NCI-H1105 treated with DMSO at 0.1 percent for 48 hours (cell line): ENCODE measurements at regions not wholly inside any gene's neighbourhood (a gene's known extent, or its start where the extent isn't known, plus 50 kb on each side); places are given as distances from the start of the nearest gene placed in this dataset.
"Not testable (repeated sequence)": the region's sequence is repeated elsewhere in the genome, so short reads cannot be mapped to it uniquely, and the experiment has no call there.

Experiments
- DNase-seq: peaks from one replicate; lab custom pipeline; 2025; lab: John Stamatoyannopoulos, UW

DNA sequence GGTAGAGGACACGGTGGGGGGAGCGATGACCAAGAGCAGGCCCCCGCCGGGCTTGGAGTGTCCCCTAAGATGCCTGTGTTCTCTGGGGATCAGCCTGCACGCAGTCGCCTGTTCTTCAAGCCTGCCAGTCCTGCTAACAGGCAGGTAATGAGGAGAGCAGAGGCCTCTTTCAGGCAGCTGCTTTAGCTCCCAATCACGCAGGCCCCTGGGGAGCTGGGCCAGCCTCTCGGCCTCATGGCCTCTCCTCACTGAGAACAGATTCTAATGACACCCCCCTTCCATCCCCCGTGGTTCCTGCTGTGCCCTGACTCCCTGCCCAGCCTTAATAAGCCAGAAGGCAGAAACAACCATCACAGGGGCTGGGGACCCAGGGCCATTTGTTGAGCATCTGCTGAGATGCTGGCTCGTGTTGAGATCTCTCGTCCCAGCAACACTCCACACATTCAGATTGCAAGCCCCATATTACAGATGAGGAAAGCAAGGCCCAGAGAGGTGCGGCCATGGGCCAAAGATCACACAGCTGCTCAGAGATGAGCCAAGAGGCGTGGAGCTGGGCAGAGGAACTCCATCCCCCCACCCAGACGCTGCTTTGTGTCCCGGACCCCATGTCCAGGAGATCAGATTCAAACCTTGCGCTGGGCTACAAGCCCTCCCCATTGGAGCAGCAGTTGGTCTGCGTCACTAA lies 71.6 kb upstream of the CASZ1 start:
- DNase-seq: peak; percentile 23

DNA sequence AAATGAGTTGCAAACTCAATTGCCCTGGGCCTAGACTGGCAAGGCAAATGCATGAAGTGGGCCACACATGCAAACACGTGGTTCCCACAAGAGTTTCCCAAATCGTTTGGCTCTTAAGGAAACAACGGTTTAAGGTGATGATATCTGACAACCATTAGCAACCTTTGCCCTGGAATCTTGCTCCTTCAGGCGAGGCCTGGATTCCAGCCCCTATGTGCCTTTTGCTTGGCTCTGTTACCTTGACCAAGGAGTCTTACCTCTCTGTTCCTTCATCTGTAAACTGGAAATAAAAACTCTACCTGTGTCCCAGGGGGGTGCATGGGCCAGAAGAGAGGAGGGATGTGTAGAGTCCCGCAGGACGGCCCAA lies 72.1 kb upstream of the CASZ1 start:
- no peak for DNase-seq

DNA sequence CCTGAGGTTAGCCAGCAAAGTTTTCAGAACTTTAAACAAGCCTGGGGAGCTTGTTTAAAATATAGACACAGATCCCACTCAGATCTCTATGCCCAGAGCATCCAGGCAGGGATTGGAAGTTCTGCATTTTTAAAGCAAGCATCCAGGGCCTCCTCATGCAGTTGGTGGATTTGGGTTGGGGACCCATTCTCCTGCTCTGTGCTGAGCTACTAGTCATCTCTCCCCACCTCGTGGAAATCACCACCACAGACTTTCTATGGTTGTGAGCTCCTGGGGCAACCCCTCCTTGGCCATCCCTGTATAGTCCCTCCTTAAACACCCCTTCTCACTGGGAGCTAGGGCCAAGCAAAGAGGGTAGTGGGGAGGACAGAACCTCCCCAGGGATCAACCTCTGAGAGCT lies 73.5 kb upstream of the CASZ1 start:
- no peak for DNase-seq

DNA sequence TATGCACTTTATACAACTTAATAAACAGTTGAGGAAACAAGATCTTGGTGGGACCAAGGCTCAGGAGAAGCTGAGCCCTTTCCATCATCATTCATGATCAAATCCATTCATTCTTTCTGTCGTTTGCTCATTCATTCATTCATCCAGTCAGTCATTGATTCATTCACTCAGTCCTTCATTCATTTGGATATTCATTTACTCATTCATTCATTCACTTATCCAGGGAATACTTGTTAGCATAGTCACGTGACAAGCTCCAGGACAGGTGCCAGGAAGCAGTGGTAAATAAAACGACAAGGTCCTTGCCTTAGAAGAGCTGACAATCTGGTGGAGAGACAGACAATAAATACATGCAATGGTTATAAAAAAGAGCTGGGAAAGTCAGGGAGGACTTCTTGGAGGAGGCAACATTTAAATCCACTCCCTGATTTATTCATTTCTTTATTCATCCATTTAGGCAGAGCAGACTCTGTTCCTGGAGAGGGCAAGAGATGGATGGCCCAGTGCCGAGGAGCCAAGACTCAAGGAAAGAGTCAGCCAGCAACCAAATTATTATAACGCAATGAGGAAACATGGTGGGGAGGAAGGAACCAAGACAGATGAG lies 74.1 kb upstream of the CASZ1 start:
- DNase-seq: no peak

DNA sequence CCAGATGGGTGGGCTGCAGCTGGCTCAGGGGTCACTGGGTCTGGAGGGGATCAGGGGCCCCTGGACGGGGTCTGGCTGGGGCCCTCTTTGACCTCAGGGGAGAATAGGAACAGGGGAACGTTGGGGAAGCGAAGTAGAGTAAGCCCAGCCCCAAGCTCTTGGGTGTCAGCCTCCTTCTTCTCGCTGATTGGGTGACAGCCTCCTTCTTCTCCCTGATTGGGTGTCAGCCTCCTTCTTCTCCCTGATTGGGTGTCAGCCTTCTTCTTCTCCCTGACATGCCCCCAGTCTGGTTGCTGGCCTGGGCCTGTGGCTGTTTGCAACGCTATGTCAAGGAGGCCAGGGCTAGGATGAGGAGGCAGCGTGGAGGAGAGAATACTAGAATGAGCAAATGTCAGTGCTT lies 76.7 kb upstream of the CASZ1 start:
- DNase-seq: no peak

DNA sequence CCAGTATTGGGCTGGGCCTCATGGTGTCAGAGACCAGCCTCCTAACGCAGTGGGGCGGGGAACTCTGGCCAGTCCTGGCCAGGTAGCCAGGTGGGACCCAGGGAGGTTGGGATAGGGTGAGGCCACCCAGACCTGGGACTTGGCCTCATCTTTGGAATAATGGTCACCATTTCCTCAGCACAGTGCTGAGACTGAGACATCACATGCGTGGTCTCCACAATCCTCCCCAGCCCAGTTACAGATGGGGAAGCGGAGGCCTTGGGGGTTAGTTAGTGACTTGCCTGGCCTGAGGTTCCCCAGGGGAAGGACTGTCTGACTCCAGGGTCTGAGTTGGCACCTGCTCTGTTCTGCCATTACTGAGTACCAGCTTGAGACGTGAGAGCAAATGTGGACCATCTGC lies 77.9 kb upstream of the CASZ1 start:
- no peak for DNase-seq

DNA sequence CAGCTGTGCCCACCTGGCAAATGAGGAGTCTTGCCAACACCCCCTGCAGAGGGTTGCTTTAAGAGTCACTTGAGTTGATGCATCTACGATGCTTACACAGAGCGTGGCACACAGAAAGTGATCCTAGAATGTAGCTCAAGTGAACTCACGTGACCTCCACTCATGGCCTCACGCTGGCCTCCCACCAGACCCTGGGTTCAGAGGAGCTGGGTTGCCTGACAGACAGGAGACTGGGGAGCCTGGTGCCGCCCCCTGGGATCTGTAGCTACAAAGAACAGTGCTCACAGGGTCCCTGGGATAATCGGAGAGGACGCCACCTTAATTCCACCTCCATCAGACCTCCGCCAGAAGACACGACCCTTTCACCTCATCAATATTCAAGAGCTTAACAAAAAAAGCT lies 81.4 kb upstream of the CASZ1 start:
- DNase-seq: no peak

DNA sequence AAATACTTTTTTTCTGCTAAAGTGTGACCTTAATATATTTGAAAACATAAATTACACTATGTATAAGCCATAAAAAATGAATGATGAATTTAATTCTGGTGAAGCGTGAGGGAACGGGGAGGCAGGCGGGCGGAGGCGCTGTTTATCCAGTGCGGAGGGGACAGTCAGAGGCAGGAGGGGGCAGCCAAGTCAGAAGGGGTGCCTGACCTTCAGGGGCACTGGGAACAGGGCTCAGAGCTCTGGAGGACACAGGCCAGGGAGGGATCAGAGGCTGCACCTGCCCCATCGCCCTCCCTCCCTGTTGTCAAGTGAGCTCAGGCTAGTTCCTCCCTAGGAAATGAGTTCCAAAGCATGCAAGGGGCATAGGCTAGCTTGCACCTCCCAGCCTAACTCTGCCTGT lies 82.0 kb upstream of the CASZ1 start:
- no peak for DNase-seq

DNA sequence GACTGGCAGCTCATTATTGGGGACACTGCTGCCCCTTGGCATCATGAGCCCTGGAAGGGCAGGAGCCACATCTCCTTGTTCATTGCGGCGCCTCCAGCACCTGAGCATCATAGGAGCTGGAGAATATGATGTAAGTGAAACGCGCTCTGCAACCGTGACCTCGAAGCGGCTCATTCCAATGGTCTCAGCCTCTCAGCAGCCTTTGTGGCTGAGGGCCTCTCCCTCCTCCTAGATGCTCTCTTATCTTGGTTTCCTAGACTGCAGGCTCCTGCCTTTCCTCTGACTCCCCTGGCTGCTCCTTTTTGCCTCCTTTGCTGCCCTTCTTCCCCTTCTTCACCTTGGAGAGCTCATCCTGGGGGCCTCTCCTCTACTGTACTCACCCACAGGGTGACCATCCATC lies 83.6 kb upstream of the CASZ1 start:
- DNase-seq: no peak

DNA sequence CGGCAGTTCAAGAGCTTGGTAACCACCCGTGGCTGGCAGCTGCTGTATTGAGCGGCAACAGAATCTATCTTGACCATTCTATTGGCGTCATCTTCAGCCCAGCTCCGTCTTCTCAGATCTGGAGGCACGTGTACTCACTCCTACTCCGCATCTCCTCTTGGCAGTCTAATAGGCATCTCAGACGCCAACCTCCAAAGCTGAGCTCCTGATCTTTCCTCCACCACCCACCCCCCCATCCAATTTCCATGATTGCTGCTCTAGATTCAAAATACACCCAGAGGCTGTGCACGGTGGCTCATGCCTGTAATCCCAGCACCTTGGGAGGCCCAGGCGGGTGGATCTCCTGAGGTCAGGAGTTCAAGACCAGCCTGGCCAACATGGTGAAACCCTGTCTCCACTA lies 84.6 kb upstream of the CASZ1 start:
- no peak for DNase-seq

DNA sequence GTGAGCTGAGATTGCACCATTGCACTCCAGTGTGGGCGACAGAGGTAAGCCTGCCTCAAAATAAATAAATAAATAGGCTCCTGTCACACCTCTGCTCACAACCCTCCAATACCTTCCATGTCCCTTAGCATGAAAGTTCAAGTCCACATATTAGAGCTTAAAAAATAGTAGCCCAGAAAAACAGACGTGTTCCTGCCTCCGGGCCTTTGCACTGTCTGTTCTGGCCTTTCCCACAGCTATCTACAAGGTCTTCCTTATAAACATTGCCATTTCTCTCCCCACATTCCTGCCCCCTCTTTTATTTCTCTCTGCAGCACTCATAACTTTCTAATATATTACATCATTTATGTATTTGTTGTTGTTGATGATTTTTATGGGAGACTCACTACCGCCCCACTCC lies 85.6 kb upstream of the CASZ1 start:
- no peak for DNase-seq

DNA sequence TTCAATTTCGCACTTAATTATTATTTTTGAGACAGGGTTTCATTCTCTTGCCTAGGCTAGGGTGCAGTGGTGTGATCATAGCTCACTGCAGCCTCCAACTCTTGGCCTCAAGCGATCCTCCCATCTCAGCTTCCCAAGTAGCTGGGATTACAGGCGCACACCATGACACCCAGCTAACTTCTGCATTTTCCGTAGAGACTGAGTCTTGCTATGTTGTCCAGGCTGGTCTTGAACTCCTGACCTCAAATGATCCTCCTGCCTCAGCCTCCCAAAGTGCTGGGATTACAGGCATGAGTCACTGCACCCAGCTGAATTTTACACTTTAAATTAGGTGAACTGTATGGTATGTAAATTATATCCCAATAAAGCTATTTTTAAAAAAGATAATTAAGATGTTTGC lies 90.6 kb upstream of the CASZ1 start:
- DNase-seq: not testable (repeated sequence)

DNA sequence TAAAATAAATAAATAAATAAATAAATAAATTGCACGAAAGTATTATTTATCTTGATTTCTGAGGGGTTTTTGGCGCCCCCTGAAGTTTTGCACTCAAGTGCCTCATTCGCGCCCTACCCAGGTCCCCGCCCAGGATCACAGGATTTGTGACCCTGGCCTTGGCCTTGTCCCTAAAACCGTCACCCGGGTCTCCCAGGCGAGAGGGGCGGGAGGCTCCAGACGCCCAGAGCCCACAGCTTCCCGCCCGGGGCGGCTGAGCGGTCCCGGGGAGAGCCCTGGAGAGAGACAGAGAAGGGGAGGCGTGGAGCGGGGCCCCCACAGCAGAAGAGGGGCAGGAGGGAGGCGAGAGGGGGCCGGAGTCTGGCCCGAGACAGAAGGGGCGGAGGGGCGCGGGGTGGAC lies 91.8 kb upstream of the CASZ1 start:
- DNase-seq: no peak

DNA sequence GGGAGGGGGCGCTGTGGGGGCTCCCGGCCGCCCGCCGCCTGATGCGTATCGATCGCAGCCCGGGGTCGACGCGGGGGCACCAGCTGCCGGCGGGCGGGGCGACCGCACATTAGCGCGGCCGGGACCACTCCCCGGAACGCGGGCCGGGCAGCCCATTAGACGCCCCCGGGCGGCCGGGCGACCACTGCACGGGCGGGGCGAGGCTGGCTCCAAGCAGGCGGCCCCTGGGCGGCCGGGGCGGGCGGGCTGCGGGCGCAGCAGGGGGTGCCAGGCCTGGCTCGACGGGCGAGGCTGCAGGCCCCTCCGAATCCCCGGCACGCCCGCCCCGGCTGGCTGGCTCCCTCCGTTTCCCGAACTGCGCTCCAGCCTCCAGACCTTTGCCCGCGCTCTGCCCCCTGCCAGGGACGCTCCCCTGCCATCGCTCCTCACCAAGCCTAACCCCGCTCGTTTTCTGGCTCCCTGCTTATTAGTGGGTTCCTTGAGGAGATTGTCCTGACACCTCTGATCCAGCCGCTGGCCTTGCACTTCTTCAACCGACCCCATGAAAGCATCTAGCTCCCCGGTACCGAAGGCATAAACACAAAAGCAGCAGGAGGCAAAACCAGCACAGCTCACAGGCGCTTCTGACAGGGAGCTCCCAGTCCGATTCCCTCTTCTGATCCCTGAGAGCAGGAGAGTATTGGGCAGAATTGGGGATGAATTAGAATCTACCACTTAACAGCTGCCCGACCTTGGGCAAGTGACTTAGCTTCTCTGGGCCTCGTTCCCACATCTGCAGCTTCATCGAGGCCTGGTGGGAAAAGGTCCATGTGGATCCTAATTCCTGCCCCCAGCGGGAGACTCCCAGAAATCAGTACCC lies 92.6 kb upstream of the CASZ1 start:
- no peak for DNase-seq

DNA sequence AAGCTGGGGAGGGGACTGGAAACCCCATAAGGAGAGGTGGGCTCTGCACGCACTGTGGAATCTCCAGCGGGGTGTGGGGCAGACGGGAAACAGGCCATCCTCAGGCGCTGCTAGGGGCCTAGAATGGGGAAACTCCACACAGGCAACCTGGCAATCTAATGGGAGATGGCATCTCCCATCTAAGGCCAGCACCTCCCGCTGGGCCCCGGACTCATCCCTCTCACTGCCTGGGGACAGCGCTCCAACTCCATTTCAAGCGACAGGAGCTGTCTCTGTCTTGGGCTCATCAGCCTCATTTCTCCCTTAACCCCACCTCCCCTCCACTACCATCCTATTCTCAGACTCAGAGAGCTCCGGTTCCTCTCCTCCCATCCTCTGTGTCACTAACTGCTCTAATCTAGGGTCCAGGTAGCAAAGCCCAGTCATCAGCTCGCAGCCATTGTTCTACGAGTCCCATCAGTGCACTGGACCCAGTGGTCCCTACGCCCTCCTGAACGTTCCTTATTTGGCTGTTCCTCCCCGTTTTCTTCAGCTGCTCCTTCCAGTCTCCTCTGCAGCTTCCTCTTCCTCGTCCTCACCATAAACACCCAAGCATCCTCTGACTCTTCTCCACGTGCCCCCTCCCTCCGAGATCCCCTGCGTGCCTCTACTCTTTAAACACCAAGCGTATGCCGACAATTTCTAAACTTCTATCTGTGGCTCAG lies 93.4 kb upstream of the CASZ1 start:
- no peak for DNase-seq

DNA sequence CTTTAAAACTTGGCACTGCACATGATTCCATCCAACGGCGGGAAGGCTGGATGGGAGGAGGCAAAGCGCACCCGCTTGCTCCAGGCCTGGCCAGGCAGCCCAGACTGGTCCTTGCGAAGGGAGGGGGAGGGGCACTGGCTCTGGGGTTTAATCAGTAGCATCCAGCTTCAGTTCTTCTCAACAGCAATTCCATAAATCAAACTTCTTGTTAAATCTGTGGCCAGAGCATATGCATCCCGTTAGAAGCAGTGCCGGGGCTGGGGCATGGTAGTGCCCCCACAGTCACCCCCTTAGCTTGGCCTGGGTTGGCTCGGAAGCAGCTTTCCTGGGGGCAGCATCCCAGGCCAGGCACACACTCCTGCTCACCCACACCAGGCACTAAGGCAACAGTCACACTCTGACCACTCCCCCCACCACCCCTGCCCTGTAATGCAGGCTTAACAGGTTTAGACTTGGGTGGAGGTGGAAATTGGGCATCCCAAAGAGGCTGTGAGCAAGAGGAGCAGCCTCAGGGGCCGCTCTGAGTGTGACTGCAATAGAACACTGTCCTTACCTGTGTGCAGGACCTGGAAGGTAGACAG lies 94.1 kb upstream of the CASZ1 start:
- no peak for DNase-seq

DNA sequence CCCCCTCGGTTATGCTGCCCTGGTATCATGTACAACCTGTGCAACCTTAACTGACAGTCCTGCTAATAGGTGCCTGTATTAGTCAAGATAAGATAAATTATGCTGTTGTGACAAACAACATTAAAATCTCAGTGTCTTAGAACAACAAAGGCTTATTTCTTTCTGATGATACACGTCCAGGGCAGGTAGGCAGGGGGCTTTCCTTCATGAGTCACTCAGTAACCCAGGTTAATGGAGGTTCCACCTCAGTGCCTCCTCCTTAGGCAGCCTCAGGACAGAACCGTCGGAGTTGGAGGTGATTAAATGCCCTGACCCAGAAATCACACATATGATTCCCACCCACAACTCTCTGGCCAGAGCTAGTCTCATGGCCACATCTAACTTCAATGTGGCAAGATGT lies 94.6 kb upstream of the CASZ1 start:
- DNase-seq: no peak

DNA sequence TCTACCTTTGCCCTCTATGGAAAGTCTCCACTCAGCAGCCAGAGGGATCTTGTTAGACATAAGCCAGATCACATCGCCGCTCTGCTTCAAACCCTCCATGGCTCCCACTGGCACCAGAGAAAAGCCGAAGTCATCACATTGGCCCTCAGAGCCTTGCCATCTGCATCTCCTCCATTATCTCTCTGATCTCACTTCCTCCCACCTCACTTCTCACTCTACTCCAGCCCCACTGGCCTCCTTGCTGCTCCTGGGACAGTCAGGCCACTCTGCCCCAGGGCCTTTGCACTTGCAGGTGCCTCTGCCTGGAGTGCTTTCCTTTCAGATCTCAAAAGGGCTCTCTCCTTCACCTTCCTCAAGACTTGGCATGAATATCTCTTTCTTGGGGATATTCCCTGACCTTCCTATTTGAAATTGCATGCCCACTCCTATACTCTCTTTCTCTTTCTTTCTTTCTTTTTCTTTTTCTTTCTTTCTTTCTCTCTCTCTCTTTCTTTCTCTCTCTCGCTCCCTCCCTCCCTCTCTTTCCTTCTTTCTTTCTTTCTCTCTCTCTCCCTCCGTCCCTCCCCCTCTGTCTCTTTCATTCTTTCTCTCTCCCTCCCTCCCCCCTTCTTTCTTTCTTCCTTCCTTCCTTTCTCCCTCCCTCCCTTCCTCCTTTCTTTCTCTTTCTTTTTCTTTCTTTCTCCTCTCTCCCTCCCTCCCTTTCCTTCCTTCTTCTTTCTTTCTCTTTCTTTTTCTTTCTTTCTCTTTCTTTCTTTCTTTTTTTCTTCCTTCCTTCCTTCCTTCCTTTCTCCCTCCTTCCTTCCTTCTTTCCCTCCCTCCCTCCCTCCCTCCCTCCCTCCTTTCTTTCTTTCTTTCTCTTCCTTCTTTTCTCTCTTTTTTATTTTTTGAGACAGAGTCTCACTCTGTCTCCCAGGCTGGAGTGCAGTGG lies 96.0 kb upstream of the CASZ1 start:
- DNase-seq: no peak

DNA sequence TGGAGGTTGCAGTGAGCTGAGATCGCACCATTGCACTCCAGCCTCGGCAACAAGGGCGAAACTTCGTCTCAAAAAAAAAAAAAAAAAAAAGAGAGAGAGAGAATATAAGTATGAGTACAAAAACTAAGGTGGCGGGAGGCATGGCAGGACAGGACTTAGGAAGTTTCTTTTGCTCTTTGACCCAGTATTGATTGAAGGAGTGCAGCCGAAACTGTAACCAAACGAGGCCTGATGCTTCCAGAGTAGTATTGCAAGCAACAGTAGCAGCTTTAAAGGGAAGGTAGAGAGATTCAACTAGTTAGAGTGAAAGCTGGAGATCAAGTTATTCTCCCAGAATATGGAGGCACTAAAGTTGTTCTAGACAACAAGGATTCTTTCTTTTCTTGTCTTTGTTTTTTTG lies 99.2 kb upstream of the CASZ1 start:
- DNase-seq: no peak

DNA sequence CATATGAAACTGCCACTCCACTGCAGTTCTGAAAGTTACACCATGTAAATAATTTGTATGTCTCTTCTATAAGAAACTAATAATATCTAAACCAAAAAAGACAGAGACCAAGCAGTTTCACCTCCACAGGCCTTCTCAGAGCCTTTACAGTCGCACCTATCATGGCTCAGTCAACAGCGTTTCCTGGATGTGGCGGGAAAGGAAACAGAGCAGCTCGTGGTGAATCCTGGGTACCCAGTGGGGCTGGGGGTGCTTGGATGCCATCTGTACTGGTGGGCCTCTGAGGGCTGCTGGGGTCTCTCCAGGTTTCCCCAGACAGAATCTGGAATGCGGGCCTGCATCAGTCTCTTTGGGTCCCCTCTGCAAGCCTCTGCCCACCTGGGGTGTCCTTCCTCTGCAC lies 100.2 kb upstream of the CASZ1 start:
- no peak for DNase-seq

DNA sequence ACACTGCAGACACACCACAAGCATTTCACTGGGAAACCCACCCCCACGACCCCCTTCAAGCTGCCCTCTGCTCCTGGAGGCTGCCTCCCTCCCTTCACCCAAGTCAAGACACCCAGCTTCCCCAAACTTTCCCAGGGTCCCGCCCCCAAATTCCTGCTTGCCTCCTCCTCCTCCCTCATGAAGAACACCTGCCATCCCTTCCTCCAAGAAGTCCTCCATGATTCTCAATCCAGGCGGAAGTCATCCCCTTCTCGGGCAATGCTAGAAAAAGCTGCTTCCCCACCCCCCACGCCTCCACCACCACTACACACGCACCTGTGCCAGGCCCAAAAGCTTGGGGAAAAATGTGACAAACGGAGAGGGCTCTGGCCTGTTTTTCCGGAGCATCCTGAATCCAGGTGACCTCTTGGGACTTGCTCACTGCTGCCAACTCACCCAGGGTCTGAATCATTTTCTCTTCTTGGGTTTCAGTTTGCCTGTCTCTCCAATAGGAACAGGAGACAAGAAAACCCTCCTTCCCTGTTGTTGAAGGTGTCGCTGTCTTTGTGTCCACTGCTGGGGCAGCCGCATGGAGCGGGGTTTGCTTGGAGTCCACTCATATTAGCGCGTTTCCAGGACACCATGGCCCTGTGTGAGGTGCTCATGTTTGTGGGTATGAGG lies 101.0 kb upstream of the CASZ1 start:
- DNase-seq: no peak
